SK-N-SH (cell line): ENCODE measurements at regions not wholly inside any gene's neighbourhood (a gene's known extent, or its start where the extent isn't known, plus 50 kb on each side); places are given as distances from the start of the nearest gene placed in this dataset.

ENCODE experiments used
- CTCF ChIA-PET: fragments of 300-600, 350-600 bp; formaldehyde crosslinking; extraction: SDS; loops from one replicate; lab custom pipeline; 2021; lab: Yijun Ruan, JAX
- POLR2A ChIA-PET: fragments of 350-600 bp; sonication (Branson Sonifier 250); formaldehyde crosslinking; extraction: SDS; loops from one replicate; lab custom pipeline; 2020; ENCODE audit warnings: antibody characterized with exemption, inconsistent platforms; lab: Yijun Ruan, JAX
- DNase-seq: peaks from one replicate; pipeline ENCODE4 v3.0.0; 2012
- H2AFZ ChIP-seq: fragments of 200-600 bp; sonication (generic); 2 replicates; pipeline ENCODE4 v1.8.1; 2016; ENCODE audit warnings: antibody characterized with exemption, mild to moderate bottlenecking, low read depth
- H3F3A ChIP-seq: fragments of 200-600 bp; sonication (generic); replicated peaks from 2 replicates; pipeline ENCODE3; 2016; ENCODE audit warnings: antibody characterized with exemption, mild to moderate bottlenecking; ENCODE audit not compliant: insufficient read depth
- H3K27ac ChIP-seq, 2 experiments: fragments of 200-500 bp in 1 of 2; fragments of 200-600 bp in 1 of 2; sonication (Bioruptor generic) in 1 of 2; sonication (generic), shearing (Covaris generic) in 1 of 2; 2 replicates each; pipeline versions ENCODE4 v1.5.1 to v1.6.1; 2014 to 2016; ENCODE audit warnings: low read depth in 2 of 2, inconsistent platforms in 1 of 2, low read length in 1 of 2, mild to moderate bottlenecking in 1 of 2, mixed read lengths in 1 of 2
- H3K27me3 ChIP-seq: fragments of 200-600 bp; sonication (generic), shearing (Covaris generic); 2 replicates; pipeline ENCODE4 v1.6.1; 2016; ENCODE audit warnings: mixed run types; ENCODE audit not compliant: insufficient read depth
- H3K36me3 ChIP-seq, 2 experiments: fragments of 200-500 bp in 1 of 2; fragments of 200-600 bp in 1 of 2; sonication (Bioruptor generic) in 1 of 2; sonication (generic) in 1 of 2; replicated peaks in 1 of 2; 2 replicates each; pipeline versions ENCODE3 to v1.5.1; 2014 to 2016; ENCODE audit warnings: low read length in 1 of 2, mild to moderate bottlenecking in 1 of 2; ENCODE audit not compliant: insufficient read depth in 2 of 2, control insufficient read depth in 1 of 2
- H3K4me1 ChIP-seq, 2 experiments: fragments of 200-500 bp in 1 of 2; fragments of 200-600 bp in 1 of 2; sonication (Bioruptor generic) in 1 of 2; sonication (generic), shearing (Covaris generic) in 1 of 2; 2 replicates each; pipeline versions ENCODE4 v1.5.1 to v1.6.1; 2014 to 2016; ENCODE audit warnings: low read depth in 1 of 2, low read length in 1 of 2, mixed run types in 1 of 2; ENCODE audit not compliant: insufficient read depth in 2 of 2, control insufficient read depth in 1 of 2
- H3K4me2 ChIP-seq: fragments of 200-600 bp; sonication (generic), shearing (Covaris generic); 2 replicates; pipeline ENCODE4 v1.6.1; 2017; ENCODE audit warnings: mixed run types
- H3K4me3 ChIP-seq, 2 experiments: fragments of 200-500 bp in 1 of 2; fragments of 200-600 bp in 1 of 2; sonication (Bioruptor generic) in 1 of 2; sonication (generic), shearing (Covaris generic) in 1 of 2; 2 replicates each; pipeline versions ENCODE4 v1.5.1 to v1.8.1; 2014 to 2016; ENCODE audit warnings: low read depth in 2 of 2, inconsistent platforms in 1 of 2, low read length in 1 of 2, mild to moderate bottlenecking in 1 of 2, mixed read lengths in 1 of 2, moderate library complexity in 1 of 2
- H3K79me2 ChIP-seq: fragments of 200-600 bp; sonication (generic); 2 replicates; pipeline ENCODE4 v1.8.1; 2017; ENCODE audit warnings: mild to moderate bottlenecking; ENCODE audit not compliant: insufficient read depth
- H3K9ac ChIP-seq: fragments of 200-600 bp; sonication (generic); 2 replicates; pipeline ENCODE4 v1.6.1; 2017; ENCODE audit warnings: mixed run types
- H3K9me2 ChIP-seq: fragments of 200-600 bp; sonication (generic); 2 replicates; pipeline ENCODE4 v1.6.1; 2017; ENCODE audit warnings: mixed run types
- H3K9me3 ChIP-seq: fragments of 200-600 bp; sonication (generic); 2 replicates; pipeline ENCODE4 v1.6.1; 2017; ENCODE audit warnings: mixed run types, mild to moderate bottlenecking, moderate library complexity
- H4K20me1 ChIP-seq: fragments of 200-600 bp; sonication (generic); 2 replicates; pipeline ENCODE4 v1.6.1; 2017; ENCODE audit warnings: mild to moderate bottlenecking, mixed run types; ENCODE audit not compliant: insufficient read depth
- ELF1 ChIP-seq: IDR thresholded peaks from 2 replicates; pipeline ENCODE4 v1.4.0; 2012
- FOSL2 ChIP-seq: IDR thresholded peaks from 2 replicates; pipeline ENCODE4 v1.4.0; 2012; ENCODE audit warnings: low read depth, mild to moderate bottlenecking, moderate library complexity, borderline replicate concordance
- IRF3 ChIP-seq: fragments of 150-350 bp; IDR thresholded peaks from 2 replicates; pipeline ENCODE4 v1.6.1; 2016; ENCODE audit warnings: mild to moderate bottlenecking, low read depth, low read length
- JUND ChIP-seq: IDR thresholded peaks from 2 replicates; pipeline ENCODE4 v1.4.0; 2012
- MXI1 ChIP-seq: IDR thresholded peaks from 2 replicates; pipeline ENCODE4 v1.6.1; 2012; ENCODE audit warnings: mild to moderate bottlenecking, low read depth, low read length, improper control_type of control experiment
- NRF1 ChIP-seq: IDR thresholded peaks from 2 replicates; pipeline ENCODE4 v1.6.1; 2012; ENCODE audit warnings: low read depth, mild to moderate bottlenecking, low read length
- PBX3 ChIP-seq: IDR thresholded peaks from 2 replicates; pipeline ENCODE4; 2012
- RCOR1 ChIP-seq: fragments of 150-350 bp; IDR thresholded peaks from 2 replicates; pipeline ENCODE4 v1.6.1; 2017; ENCODE audit warnings: antibody characterized with exemption, low read length
- USF2 ChIP-seq: fragments of 150-350 bp; IDR thresholded peaks from 2 replicates; pipeline ENCODE4 v1.6.1; 2017; ENCODE audit warnings: antibody characterized with exemption, low read length, low read depth, borderline replicate concordance
- YY1 ChIP-seq: IDR thresholded peaks from 2 replicates; pipeline ENCODE4 v1.4.0; 2012; ENCODE audit warnings: low read depth, mild to moderate bottlenecking
- WGBS: methylation state at CpG from one replicate; pipeline ENCODE4 v1.1.6; 2017; ENCODE audit warnings: low lambda C conversion rate; 5-methylcytosine and 5-hydroxymethylcytosine counted together
- TF ChIP-seq, protein P1 (sequence below): IDR thresholded peaks from 2 replicates; pipeline ENCODE4 v1.6.1; 2012; ENCODE audit warnings: mild to moderate bottlenecking, low read depth, low read length, moderate library complexity
- TF ChIP-seq, protein P2 (sequence below): IDR thresholded peaks from 2 replicates; pipeline ENCODE4 v1.4.0; 2012; ENCODE audit warnings: low read depth, borderline replicate concordance
- TF ChIP-seq, protein P3 (sequence below): IDR thresholded peaks from 2 replicates; pipeline ENCODE4 v1.4.0; 2012; ENCODE audit warnings: low read depth, borderline replicate concordance
- TF ChIP-seq, protein P4 (sequence below): fragments of 200-600 bp; sonication (generic); IDR thresholded peaks from 2 replicates; pipeline ENCODE4 v1.6.1; 2017; ENCODE audit warnings: antibody characterized with exemption, mild to moderate bottlenecking, moderate library complexity

DNA sequence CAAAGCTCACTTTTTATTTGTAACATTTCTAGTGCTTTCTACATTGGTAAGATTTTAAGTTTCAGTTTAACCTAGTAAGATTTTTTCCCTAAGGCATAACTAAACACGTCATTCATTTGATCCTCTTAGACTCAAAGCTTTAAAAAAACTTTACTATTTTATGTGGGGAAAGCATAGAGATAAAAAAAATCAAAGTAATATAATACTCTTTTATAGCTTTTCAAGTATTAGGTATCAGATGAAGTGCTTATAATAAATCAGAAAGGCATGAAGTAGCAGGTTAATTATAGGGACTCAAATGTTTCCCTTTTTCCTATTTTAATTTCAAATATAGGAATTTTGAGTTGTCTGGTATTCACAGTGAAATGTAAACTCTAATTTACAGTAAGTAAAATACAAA lies 68.0 kb upstream of the POU5F2 start:
- Histone ChIP-seq H3K4me1 (no peaks in the 10 kb centered on the region; a peak in 1 of 4 replicates), H3K9ac (no peak overlapping the region), H2AFZ (no peak overlapping the region), H3K4me3 (no peak overlapping the region), H3K9me2 (no peaks in the 10 kb centered on the region), H3K4me2 (no peak overlapping the region), H3K36me3 (no peaks in the 10 kb centered on the region), H3K27ac (no peak overlapping the region), H3K79me2 (no peaks in the 10 kb centered on the region), H3F3A (no peaks in the 10 kb centered on the region), H3K27me3 (no peaks in the 10 kb centered on the region), H4K20me1 (no peaks in the 10 kb centered on the region), H3K9me3 (no peaks in the 10 kb centered on the region)
- CTCF ChIA-PET: interaction anchor here (1.0 to 1.8 kb wide), 6 partner anchors 8 to 975 kb away, joined by 3 to 9 read pairs (median 4); no protein-coding TSS in a partner anchor
- 98% methylated on average over 1 of the region's 1 CpG for WGBS
- POLR2A ChIA-PET: no interaction called here
- TF ChIP-seq YY1 (no peak), IRF3 (no peak), MXI1 (no peak), ELF1 (no peak), NRF1 (no peak), JUND (no peak), FOSL2 (no peak), RCOR1 (no peak), PBX3 (no peak), USF2 (no peak)
- TF ChIP-seq, protein P1, sequence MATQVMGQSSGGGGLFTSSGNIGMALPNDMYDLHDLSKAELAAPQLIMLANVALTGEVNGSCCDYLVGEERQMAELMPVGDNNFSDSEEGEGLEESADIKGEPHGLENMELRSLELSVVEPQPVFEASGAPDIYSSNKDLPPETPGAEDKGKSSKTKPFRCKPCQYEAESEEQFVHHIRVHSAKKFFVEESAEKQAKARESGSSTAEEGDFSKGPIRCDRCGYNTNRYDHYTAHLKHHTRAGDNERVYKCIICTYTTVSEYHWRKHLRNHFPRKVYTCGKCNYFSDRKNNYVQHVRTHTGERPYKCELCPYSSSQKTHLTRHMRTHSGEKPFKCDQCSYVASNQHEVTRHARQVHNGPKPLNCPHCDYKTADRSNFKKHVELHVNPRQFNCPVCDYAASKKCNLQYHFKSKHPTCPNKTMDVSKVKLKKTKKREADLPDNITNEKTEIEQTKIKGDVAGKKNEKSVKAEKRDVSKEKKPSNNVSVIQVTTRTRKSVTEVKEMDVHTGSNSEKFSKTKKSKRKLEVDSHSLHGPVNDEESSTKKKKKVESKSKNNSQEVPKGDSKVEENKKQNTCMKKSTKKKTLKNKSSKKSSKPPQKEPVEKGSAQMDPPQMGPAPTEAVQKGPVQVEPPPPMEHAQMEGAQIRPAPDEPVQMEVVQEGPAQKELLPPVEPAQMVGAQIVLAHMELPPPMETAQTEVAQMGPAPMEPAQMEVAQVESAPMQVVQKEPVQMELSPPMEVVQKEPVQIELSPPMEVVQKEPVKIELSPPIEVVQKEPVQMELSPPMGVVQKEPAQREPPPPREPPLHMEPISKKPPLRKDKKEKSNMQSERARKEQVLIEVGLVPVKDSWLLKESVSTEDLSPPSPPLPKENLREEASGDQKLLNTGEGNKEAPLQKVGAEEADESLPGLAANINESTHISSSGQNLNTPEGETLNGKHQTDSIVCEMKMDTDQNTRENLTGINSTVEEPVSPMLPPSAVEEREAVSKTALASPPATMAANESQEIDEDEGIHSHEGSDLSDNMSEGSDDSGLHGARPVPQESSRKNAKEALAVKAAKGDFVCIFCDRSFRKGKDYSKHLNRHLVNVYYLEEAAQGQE: no peak
- TF ChIP-seq, protein P2, sequence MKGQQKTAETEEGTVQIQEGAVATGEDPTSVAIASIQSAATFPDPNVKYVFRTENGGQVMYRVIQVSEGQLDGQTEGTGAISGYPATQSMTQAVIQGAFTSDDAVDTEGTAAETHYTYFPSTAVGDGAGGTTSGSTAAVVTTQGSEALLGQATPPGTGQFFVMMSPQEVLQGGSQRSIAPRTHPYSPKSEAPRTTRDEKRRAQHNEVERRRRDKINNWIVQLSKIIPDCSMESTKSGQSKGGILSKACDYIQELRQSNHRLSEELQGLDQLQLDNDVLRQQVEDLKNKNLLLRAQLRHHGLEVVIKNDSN: no peak
- TF ChIP-seq, protein P3, sequence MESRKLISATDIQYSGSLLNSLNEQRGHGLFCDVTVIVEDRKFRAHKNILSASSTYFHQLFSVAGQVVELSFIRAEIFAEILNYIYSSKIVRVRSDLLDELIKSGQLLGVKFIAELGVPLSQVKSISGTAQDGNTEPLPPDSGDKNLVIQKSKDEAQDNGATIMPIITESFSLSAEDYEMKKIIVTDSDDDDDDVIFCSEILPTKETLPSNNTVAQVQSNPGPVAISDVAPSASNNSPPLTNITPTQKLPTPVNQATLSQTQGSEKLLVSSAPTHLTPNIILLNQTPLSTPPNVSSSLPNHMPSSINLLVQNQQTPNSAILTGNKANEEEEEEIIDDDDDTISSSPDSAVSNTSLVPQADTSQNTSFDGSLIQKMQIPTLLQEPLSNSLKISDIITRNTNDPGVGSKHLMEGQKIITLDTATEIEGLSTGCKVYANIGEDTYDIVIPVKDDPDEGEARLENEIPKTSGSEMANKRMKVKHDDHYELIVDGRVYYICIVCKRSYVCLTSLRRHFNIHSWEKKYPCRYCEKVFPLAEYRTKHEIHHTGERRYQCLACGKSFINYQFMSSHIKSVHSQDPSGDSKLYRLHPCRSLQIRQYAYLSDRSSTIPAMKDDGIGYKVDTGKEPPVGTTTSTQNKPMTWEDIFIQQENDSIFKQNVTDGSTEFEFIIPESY: no peak
- TF ChIP-seq, protein P4, sequence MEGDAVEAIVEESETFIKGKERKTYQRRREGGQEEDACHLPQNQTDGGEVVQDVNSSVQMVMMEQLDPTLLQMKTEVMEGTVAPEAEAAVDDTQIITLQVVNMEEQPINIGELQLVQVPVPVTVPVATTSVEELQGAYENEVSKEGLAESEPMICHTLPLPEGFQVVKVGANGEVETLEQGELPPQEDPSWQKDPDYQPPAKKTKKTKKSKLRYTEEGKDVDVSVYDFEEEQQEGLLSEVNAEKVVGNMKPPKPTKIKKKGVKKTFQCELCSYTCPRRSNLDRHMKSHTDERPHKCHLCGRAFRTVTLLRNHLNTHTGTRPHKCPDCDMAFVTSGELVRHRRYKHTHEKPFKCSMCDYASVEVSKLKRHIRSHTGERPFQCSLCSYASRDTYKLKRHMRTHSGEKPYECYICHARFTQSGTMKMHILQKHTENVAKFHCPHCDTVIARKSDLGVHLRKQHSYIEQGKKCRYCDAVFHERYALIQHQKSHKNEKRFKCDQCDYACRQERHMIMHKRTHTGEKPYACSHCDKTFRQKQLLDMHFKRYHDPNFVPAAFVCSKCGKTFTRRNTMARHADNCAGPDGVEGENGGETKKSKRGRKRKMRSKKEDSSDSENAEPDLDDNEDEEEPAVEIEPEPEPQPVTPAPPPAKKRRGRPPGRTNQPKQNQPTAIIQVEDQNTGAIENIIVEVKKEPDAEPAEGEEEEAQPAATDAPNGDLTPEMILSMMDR: no peak
- DNase-seq: no peak
